Thoracic aorta (tissue), 2 donors: ENCODE measurements at regions not wholly inside any gene's neighbourhood (a gene's known extent, or its start where the extent isn't known, plus 50 kb on each side); places are given as distances from the start of the nearest gene placed in this dataset.
A peak's percentile ranks its signal among the peaks of the same experiment; 100 is the strongest.

Experiments
- ATAC-seq: fragments of 150-250 bp; one replicate; pipeline ENCODE4 v1.8.0; 2017; ENCODE audit warnings: low read depth; ENCODE audit not compliant: insufficient number of reproducible peaks, low FRiP score
- DNase-seq: peaks from one replicate; pipeline ENCODE4 v3.0.0-alpha.2; 2020; ENCODE audit warnings: low spot score
- H3K27ac ChIP-seq, 2 donors: fragments of 200-600 bp; sonication (generic); 1 replicate in 1 of 2; 2 replicates in 1 of 2; pipeline ENCODE4 v1.5.1; 2016; ENCODE audit warnings: mild to moderate bottlenecking in 2 of 2, moderate library complexity in 2 of 2
- H3K27me3 ChIP-seq: fragments of 200-600 bp; sonication (generic); replicated peaks from 2 replicates; pipeline ENCODE4 v1.6.0; 2016; ENCODE audit warnings: mild to moderate bottlenecking; ENCODE audit not compliant: insufficient read depth
- H3K36me3 ChIP-seq: fragments of 200-600 bp; sonication (generic); one replicate; pipeline ENCODE4 v1.5.1; 2016
- H3K4me1 ChIP-seq, 2 donors: fragments of 200-600 bp; sonication (generic); 1 replicate in 1 of 2; 2 replicates in 1 of 2; pipeline versions ENCODE4 v1.5.1 to v1.6.0; 2016; ENCODE audit warnings: low read depth in 2 of 2, mild to moderate bottlenecking in 1 of 2; ENCODE audit not compliant: control insufficient read depth in 1 of 2
- H3K4me3 ChIP-seq: fragments of 200-600 bp; sonication (generic); 2 replicates; pipeline ENCODE4 v1.5.1; 2016; ENCODE audit warnings: mild to moderate bottlenecking
- H3K9me3 ChIP-seq: fragments of 200-600 bp; sonication (generic); 2 replicates; pipeline ENCODE4 v1.5.1; 2016
- TF ChIP-seq, protein P1 (sequence below): fragments of 200-600 bp; sonication (generic); IDR thresholded peaks from one replicate; pipeline ENCODE4 v1.5.1; 2019; ENCODE audit warnings: antibody characterized with exemption

DNA sequence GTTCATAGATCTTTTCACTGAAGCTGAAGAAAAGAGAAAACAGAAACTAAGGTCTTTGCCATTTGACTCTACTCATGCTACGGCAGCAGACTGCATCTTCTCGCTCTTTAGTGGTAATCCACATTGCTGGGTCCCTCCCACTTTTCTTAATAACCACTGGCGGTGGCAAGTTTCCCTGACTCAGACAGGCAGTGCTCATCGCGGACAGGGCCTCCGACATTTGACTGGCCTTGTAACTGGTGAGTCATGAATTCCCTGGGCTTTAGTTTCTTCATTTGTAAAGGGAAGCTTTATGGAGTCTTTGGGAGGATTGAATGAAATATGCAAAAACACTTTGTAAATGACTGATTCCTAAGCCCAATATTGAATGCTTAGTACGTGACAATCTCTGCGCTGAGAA is 238.2 kb upstream of the RBBP8 start:
- H3K36me3 ChIP-seq, result no peaks in the 10 kb centered on the region
- H3K9me3 ChIP-seq, result no peaks in the 10 kb centered on the region
- DNase-seq, result peak; percentile 8
- H3K27ac ChIP-seq, result no peak overlapping the region
- TF ChIP-seq, protein P1, sequence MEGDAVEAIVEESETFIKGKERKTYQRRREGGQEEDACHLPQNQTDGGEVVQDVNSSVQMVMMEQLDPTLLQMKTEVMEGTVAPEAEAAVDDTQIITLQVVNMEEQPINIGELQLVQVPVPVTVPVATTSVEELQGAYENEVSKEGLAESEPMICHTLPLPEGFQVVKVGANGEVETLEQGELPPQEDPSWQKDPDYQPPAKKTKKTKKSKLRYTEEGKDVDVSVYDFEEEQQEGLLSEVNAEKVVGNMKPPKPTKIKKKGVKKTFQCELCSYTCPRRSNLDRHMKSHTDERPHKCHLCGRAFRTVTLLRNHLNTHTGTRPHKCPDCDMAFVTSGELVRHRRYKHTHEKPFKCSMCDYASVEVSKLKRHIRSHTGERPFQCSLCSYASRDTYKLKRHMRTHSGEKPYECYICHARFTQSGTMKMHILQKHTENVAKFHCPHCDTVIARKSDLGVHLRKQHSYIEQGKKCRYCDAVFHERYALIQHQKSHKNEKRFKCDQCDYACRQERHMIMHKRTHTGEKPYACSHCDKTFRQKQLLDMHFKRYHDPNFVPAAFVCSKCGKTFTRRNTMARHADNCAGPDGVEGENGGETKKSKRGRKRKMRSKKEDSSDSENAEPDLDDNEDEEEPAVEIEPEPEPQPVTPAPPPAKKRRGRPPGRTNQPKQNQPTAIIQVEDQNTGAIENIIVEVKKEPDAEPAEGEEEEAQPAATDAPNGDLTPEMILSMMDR, result no peak
- no peaks in the 10 kb centered on the region for H3K27me3 ChIP-seq
- no peak for ATAC-seq
- H3K4me1 ChIP-seq, result no peaks in the 10 kb centered on the region
- H3K4me3 ChIP-seq, result no peak overlapping the region

DNA sequence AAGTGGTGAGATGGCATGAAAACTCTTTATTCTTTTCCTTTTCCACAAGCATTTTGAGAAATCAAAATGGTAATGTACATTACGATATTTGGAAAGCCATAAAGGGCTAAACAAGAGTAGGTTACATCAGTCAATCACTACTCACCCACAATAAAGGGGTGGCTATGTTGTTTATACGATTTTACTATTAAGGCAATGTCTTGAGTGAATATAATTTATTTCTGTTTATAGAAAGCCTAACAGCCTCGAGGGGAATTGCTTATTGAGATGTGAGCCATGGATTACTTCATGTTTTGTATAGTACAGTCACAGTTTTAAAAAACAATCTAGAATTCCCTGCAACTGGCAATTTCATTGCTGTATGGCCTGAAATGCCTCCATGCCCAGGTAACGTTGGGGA is 237.5 kb upstream of the RBBP8 start:
- H3K4me1 ChIP-seq, result no peaks in the 10 kb centered on the region
- no peak overlapping the region for H3K27ac ChIP-seq
- H3K9me3 ChIP-seq, result no peaks in the 10 kb centered on the region
- H3K27me3 ChIP-seq, result no peaks in the 10 kb centered on the region
- DNase-seq, result no peak
- no peak for ATAC-seq
- no peaks in the 10 kb centered on the region for H3K36me3 ChIP-seq
- H3K4me3 ChIP-seq, result no peak overlapping the region
- TF ChIP-seq, protein P1, result no peak

DNA sequence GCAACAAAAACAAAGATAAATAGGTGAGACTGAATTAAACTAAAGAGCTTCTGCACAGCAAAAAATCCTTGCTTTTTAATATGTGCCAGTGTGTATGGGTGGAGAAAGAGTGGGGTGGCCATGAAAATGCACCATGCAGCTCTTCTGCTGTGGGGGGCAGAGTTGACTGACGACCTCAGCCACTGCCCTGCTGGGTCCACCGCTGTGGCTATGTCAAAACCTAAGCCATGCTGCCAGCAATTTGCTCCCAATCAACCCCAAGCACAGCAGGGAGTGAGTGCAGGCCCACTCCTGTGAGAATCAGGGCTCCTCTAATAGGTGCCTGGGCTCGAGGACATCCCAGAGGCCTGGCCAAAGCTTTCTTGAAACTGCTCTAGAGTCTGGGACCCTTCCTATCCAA is 235.6 kb upstream of the RBBP8 start:
- H3K9me3 ChIP-seq, result no peaks in the 10 kb centered on the region
- no peaks in the 10 kb centered on the region for H3K36me3 ChIP-seq
- ATAC-seq, result no peak
- no peak overlapping the region for H3K27ac ChIP-seq
- no peaks in the 10 kb centered on the region for H3K4me1 ChIP-seq
- DNase-seq, result no peak
- H3K27me3 ChIP-seq, result no peaks in the 10 kb centered on the region
- TF ChIP-seq, protein P1, result no peak
- no peak overlapping the region for H3K4me3 ChIP-seq

DNA sequence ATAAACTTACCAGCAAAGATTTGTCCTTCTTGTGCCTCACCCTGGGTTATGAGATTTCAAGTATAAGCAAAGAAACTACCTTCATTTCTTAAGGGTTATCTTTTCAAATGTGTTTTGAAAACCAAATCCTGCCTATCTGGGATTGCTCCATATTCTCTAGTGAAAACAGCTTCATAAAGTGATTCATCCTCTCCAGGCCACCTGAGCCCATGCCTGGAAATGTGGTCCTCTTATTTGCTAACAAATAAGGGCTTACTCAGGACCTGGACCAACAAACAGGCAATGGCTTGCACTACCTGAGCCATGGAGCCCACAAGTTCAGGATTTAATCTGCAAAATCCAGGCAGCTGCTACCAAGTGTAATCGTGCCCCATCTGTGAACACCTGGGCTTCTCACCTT is 234.4 kb upstream of the RBBP8 start:
- Histone ChIP-seq H3K9me3 (no peaks in the 10 kb centered on the region), H3K27me3 (no peaks in the 10 kb centered on the region), H3K4me1 (no peaks in the 10 kb centered on the region), H3K27ac (no peak overlapping the region), H3K36me3 (no peaks in the 10 kb centered on the region), H3K4me3 (no peak overlapping the region)
- TF ChIP-seq, protein P1, result no peak
- DNase-seq (no peak), ATAC-seq (no peak)

DNA sequence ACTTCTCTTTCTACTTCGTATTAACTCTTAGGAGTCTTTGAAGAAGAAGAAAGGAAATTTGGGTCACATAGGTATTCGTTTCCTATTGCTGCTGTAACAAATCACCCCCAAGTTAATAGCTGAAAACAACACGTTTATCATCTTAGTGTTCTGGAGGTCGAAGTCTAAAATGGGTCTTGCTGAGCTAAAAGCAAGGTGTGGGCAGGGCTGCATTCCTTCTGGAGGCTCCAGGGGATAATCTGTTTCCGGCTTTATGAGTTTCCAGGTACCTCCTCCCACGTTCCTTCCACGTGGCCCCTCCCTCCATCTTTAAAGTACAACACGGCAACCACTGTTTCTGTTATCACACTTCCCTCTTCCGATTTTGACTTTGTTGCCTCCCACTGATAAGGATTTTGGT is 233.5 kb upstream of the RBBP8 start:
- H3K27me3 ChIP-seq, result no peaks in the 10 kb centered on the region
- no peaks in the 10 kb centered on the region for H3K9me3 ChIP-seq
- no peak overlapping the region for H3K27ac ChIP-seq
- no peaks in the 10 kb centered on the region for H3K4me1 ChIP-seq
- H3K36me3 ChIP-seq, result no peaks in the 10 kb centered on the region
- ATAC-seq, result no peak
- DNase-seq, result no peak
- TF ChIP-seq, protein P1, result no peak
- H3K4me3 ChIP-seq, result no peak overlapping the region
